Stomach (tissue), 4 donors: ENCODE measurements at regions not wholly inside any gene's neighbourhood (a gene's known extent, or its start where the extent isn't known, plus 50 kb on each side); places are given as distances from the start of the nearest gene placed in this dataset.

ENCODE experiments used
- CTCF ChIP-seq, 7 experiments: fragments of 450-650 bp in 4 of 7; fragments of 200-600 bp in 3 of 7; sonication (generic) in 3 of 7; IDR thresholded peaks; one replicate each; pipeline ENCODE4 v1.5.1; 2016 to 2019; ENCODE audit warnings: antibody characterized with exemption in 7 of 7, control low read depth in 2 of 7, mild to moderate bottlenecking in 1 of 7
- EP300 ChIP-seq: sonication (generic); formaldehyde crosslinking; IDR thresholded peaks from one replicate; pipeline ENCODE4 v1.6.1; 2017; ENCODE audit warnings: antibody characterized with exemption
- POLR2A ChIP-seq, 4 donors: fragments of 450-650 bp; IDR thresholded peaks; one replicate each; pipeline ENCODE4 v1.6.1; 2016; ENCODE audit warnings: antibody characterized with exemption in 4 of 4, control low read depth in 2 of 4, mild to moderate bottlenecking in 1 of 4, moderate library complexity in 1 of 4

- TF ChIP-seq POLR2A (IDR thresholded peaks at IDR 0.05) (no peak), CTCF (IDR thresholded peaks at IDR 0.05) (no peak), EP300 (no peak)
Observed at GRCh38 chr3:14345496-14346150, 56.8 kb upstream of the SLC6A6 start.
